IMR-90 (cell line): ENCODE measurements at regions not wholly inside any gene's neighbourhood (a gene's known extent, or its start where the extent isn't known, plus 50 kb on each side); places are given as distances from the start of the nearest gene placed in this dataset.

Experiments used
- ATAC-seq: fragments of 200-7000 bp; cut with Tn5 transposase; 2 replicates; pipeline ENCODE4 v1.9.1; 2020; ENCODE audit warnings: low read depth, mild to moderate bottlenecking, moderate library complexity
- BruUV-seq: library from RNA; stranded (reverse); fragments of 400-500 nt; replicated peaks from 2 replicates; lab custom pipeline; 2021; lab: Mats Ljungman, UMichigan
- CTCF ChIA-PET: fragments of 300-600 bp; formaldehyde crosslinking; extraction: SDS; loops from one replicate; lab custom pipeline; 2021; ENCODE audit warnings: antibody characterized with exemption; lab: Yijun Ruan, JAX
- POLR2A ChIA-PET: fragments of 300-600 bp; sonication (Branson Sonifier 250); formaldehyde crosslinking; loops from one replicate; lab custom pipeline; 2022; ENCODE audit warnings: antibody characterized with exemption; ENCODE audit not compliant: unreplicated experiment; lab: Charles Lee
- DNase-seq: peaks from one replicate; pipeline ENCODE4 v3.0.0; 2013
- H2AFZ ChIP-seq: replicated peaks from 2 replicates; pipeline ENCODE3; 2013; ENCODE audit warnings: low read length, mild to moderate bottlenecking; ENCODE audit not compliant: poor library complexity
- H2AK5ac ChIP-seq: 2 replicates; pipeline ENCODE4 v1.6.1; 2013; ENCODE audit warnings: low read depth, low read length, inconsistent platforms
- H2AK9ac ChIP-seq: replicated peaks from 2 replicates; pipeline ENCODE3; 2013; ENCODE audit warnings: mild to moderate bottlenecking, low read depth, low read length, moderate library complexity; ENCODE audit not compliant: poor library complexity
- H2BK120ac ChIP-seq: 2 replicates; pipeline ENCODE4 v1.6.1; 2013; ENCODE audit warnings: low read depth, low read length, inconsistent platforms
- H2BK15ac ChIP-seq: 3 replicates; pipeline ENCODE4 v1.6.1; 2013; ENCODE audit warnings: low read depth, low read length, inconsistent platforms
- H2BK20ac ChIP-seq: 2 replicates; pipeline ENCODE4 v1.6.1; 2013; ENCODE audit warnings: low read depth, mild to moderate bottlenecking, inconsistent platforms, low read length, moderate library complexity
- H2BK5ac ChIP-seq: 2 replicates; pipeline ENCODE4 v1.6.1; 2013; ENCODE audit warnings: mild to moderate bottlenecking, low read depth, low read length, inconsistent platforms; ENCODE audit not compliant: poor library complexity, severe bottlenecking
- H3K14ac ChIP-seq: replicated peaks from 2 replicates; pipeline ENCODE4 v1.6.1; 2013; ENCODE audit warnings: low read depth, low read length, inconsistent platforms
- H3K18ac ChIP-seq: 2 replicates; pipeline ENCODE4 v1.6.1; 2013; ENCODE audit warnings: low read depth, low read length, control low read depth
- H3K23ac ChIP-seq: 2 replicates; pipeline ENCODE4 v1.6.1; 2013; ENCODE audit warnings: low read depth, low read length, inconsistent platforms
- H3K27ac ChIP-seq: 2 replicates; pipeline ENCODE4 v1.5.1; 2013; ENCODE audit warnings: mild to moderate bottlenecking, control low read depth, low read length; ENCODE audit not compliant: insufficient read depth
- H3K27me3 ChIP-seq: 2 replicates; pipeline ENCODE4 v1.6.1; 2013; ENCODE audit warnings: low read length; ENCODE audit not compliant: control insufficient read depth, insufficient read depth
- H3K36me3 ChIP-seq: 2 replicates; pipeline ENCODE4 v1.6.1; 2013; ENCODE audit warnings: low read length, mixed read lengths; ENCODE audit not compliant: control insufficient read depth, insufficient read depth
- H3K4ac ChIP-seq: 2 replicates; pipeline ENCODE4 v1.6.1; 2013; ENCODE audit warnings: low read depth, low read length, inconsistent platforms
- H3K4me1 ChIP-seq: 2 replicates; pipeline ENCODE4 v1.6.1; 2013; ENCODE audit warnings: low read length, mixed read lengths; ENCODE audit not compliant: control insufficient read depth, insufficient read depth
- H3K4me2 ChIP-seq: 2 replicates; pipeline ENCODE4 v1.6.1; 2013; ENCODE audit warnings: low read depth, mild to moderate bottlenecking, control low read depth, low read length, moderate library complexity
- H3K4me3 ChIP-seq: 2 replicates; pipeline ENCODE4 v1.5.1; 2013; ENCODE audit warnings: low read depth, mild to moderate bottlenecking, control low read depth, low read length, moderate library complexity; ENCODE audit not compliant: insufficient read depth
- H3K56ac ChIP-seq: 2 replicates; pipeline ENCODE4 v1.6.1; 2013; ENCODE audit warnings: low read length, inconsistent platforms; ENCODE audit not compliant: insufficient read depth; ENCODE audit errors: extremely low read depth
- H3K79me1 ChIP-seq, 2 experiments: 2 replicates each; pipeline ENCODE4 v1.6.1; 2013; ENCODE audit warnings: low read length in 2 of 2, inconsistent platforms in 1 of 2, low read depth in 1 of 2
- H3K9ac ChIP-seq: 2 replicates; pipeline ENCODE4 v1.6.1; 2013; ENCODE audit warnings: low read depth, low read length, control low read depth
- H3K9me1 ChIP-seq: 2 replicates; pipeline ENCODE4 v1.6.1; 2013; ENCODE audit warnings: low read length, inconsistent platforms; ENCODE audit not compliant: insufficient read depth
- H3K9me3 ChIP-seq: 2 replicates; pipeline ENCODE4 v1.6.1; 2013; ENCODE audit warnings: low read length; ENCODE audit not compliant: control insufficient read depth, insufficient read depth
- H4K20me1 ChIP-seq: 2 replicates; pipeline ENCODE4 v1.6.1; 2013; ENCODE audit warnings: low read length, inconsistent platforms; ENCODE audit not compliant: insufficient read depth
- H4K5ac ChIP-seq: 2 replicates; pipeline ENCODE4 v1.6.1; 2013; ENCODE audit warnings: mild to moderate bottlenecking, low read depth, low read length, control low read depth
- H4K8ac ChIP-seq, 2 experiments: 2 replicates each; pipeline ENCODE4 v1.6.1; 2013; ENCODE audit warnings: low read depth in 2 of 2, low read length in 2 of 2, control low read depth in 1 of 2, inconsistent platforms in 1 of 2
- H4K91ac ChIP-seq: 2 replicates; pipeline ENCODE4 v1.6.1; 2013; ENCODE audit warnings: low read depth, low read length, inconsistent platforms; ENCODE audit not compliant: insufficient read depth
- BHLHE40 ChIP-seq: fragments of 150-350 bp; IDR thresholded peaks from 2 replicates; pipeline ENCODE4 v1.6.1; 2016; ENCODE audit warnings: mild to moderate bottlenecking, low read depth, low read length
- CEBPB ChIP-seq: IDR thresholded peaks from 2 replicates; pipeline ENCODE4 v1.6.1; 2012; ENCODE audit warnings: low read depth, low read length, improper control_type of control experiment
- CHD1 ChIP-seq: IDR thresholded peaks from 2 replicates; pipeline ENCODE4 v1.6.1; 2012; ENCODE audit warnings: low read depth, low read length, improper control_type of control experiment
- CTCF ChIP-seq: conservative IDR thresholded peaks from 2 replicates; pipeline ENCODE4 v1.5.1; 2012; ENCODE audit warnings: mild to moderate bottlenecking, low read depth, low read length, improper control_type of control experiment
- ELK1 ChIP-seq: fragments of 150-350 bp; IDR thresholded peaks from 2 replicates; pipeline ENCODE4 v1.6.1; 2016; ENCODE audit warnings: low read depth, mild to moderate bottlenecking, low read length, moderate library complexity, borderline replicate concordance
- FOS ChIP-seq: fragments of 150-350 bp; IDR thresholded peaks from 2 replicates; pipeline ENCODE4 v1.6.1; 2016; ENCODE audit warnings: low read depth, low read length
- MAFK ChIP-seq: IDR thresholded peaks from 2 replicates; pipeline ENCODE4 v1.6.1; 2012; ENCODE audit warnings: low read depth, low read length, improper control_type of control experiment
- MAZ ChIP-seq: IDR thresholded peaks from 2 replicates; pipeline ENCODE4 v1.6.1; 2012; ENCODE audit warnings: low read depth, mild to moderate bottlenecking, low read length, improper control_type of control experiment, moderate library complexity, borderline replicate concordance
- MXI1 ChIP-seq: IDR thresholded peaks from 2 replicates; pipeline ENCODE4 v1.6.1; 2012; ENCODE audit warnings: low read depth, mild to moderate bottlenecking, low read length, moderate library complexity, borderline replicate concordance
- NFE2L2 ChIP-seq: fragments of 150-350 bp; IDR thresholded peaks from 2 replicates; pipeline ENCODE4 v1.6.1; 2016; ENCODE audit warnings: low read depth, mild to moderate bottlenecking, low read length
- POLR2A ChIP-seq: IDR thresholded peaks from 2 replicates; pipeline ENCODE4 v1.6.1; 2012; ENCODE audit warnings: mild to moderate bottlenecking, low read depth, low read length
- RAD21 ChIP-seq: IDR thresholded peaks from 2 replicates; pipeline ENCODE4 v1.6.1; 2012; ENCODE audit warnings: low read length, improper control_type of control experiment
- RCOR1 ChIP-seq: IDR thresholded peaks from 2 replicates; pipeline ENCODE4 v1.6.1; 2012; ENCODE audit warnings: mild to moderate bottlenecking, low read length, improper control_type of control experiment; ENCODE audit not compliant: insufficient replicate concordance
- RFX5 ChIP-seq: IDR thresholded peaks from 2 replicates; pipeline ENCODE4 v1.8.0; 2012; ENCODE audit warnings: low read depth, mild to moderate bottlenecking, low read length, moderate library complexity
- SMC3 ChIP-seq: fragments of 150-350 bp; IDR thresholded peaks from 2 replicates; pipeline ENCODE4 v1.6.1; 2016; ENCODE audit warnings: low read depth, mild to moderate bottlenecking, antibody characterized with exemption, low read length, moderate library complexity
- USF2 ChIP-seq: fragments of 150-350 bp; IDR thresholded peaks from 2 replicates; pipeline ENCODE4 v1.6.1; 2017; ENCODE audit warnings: mild to moderate bottlenecking, antibody characterized with exemption, low read length, low read depth
- dilution Hi-C: fragments of 300-500 bp; cut with HindIII; formaldehyde crosslinking; loops from one replicate; pipeline ENCODE4 v1.14.3; 2018; ENCODE audit warnings: low sequenced_read_pairs; ENCODE audit not compliant: unreplicated experiment
- in situ Hi-C: fragments of 300-500 bp; cut with MboI; formaldehyde crosslinking; loops from 3 replicates; pipeline ENCODE4 v1.14.3; 2019; ENCODE audit warnings: low sequenced_read_pairs, inconsistent platforms, mixed read lengths
- intact Hi-C: fragments of 100-400 bp; cut with micrococcal nuclease; formaldehyde crosslinking; loops from 2 replicates; pipeline ENCODE4 v1.10.0; 2022

- CTCF ChIA-PET, result interaction anchor here (0.7 kb wide), 1 partner anchor 12 kb away, joined by 3 read pairs; no protein-coding TSS in a partner anchor
- no peak overlapping the region for H2AK5ac ChIP-seq
- H3K9me1 ChIP-seq, result no peaks in the 10 kb centered on the region
- H3K27ac ChIP-seq, result no peak overlapping the region
- no peak overlapping the region for H2BK15ac ChIP-seq
- no peaks in the 10 kb centered on the region for H3K36me3 ChIP-seq
- no peak overlapping the region for H3K4me3 ChIP-seq
- H3K18ac ChIP-seq, result no peak overlapping the region
- no peaks in the 10 kb centered on the region for H3K79me1 ChIP-seq
- no peak overlapping the region for H4K91ac ChIP-seq
- in situ Hi-C loops (no loop called here), dilution Hi-C loops (no loop called here), intact Hi-C loops (no loop called here)
- POLR2A ChIA-PET, result no interaction called here
- H2AFZ ChIP-seq, result no peak overlapping the region
- no peak for DNase-seq
- H3K9me3 ChIP-seq, result no peaks in the 10 kb centered on the region
- H3K4ac ChIP-seq, result no peak overlapping the region
- no peak for ATAC-seq
- H4K5ac ChIP-seq, result no peak overlapping the region
- H3K4me2 ChIP-seq, result no peak overlapping the region
- H2AK9ac ChIP-seq, result no peak overlapping the region
- no peak overlapping the region for H4K8ac ChIP-seq
- no peaks in the 10 kb centered on the region; the same call in 1 of the 2 replicates for H3K27me3 ChIP-seq
- no peak overlapping the region for H2BK20ac ChIP-seq
- no TSS peak for BruUV-seq
- H3K4me1 ChIP-seq, result no peaks in the 10 kb centered on the region
- no peaks in the 10 kb centered on the region for H4K20me1 ChIP-seq
- no peak overlapping the region for H3K14ac ChIP-seq
- H3K56ac ChIP-seq, result no peak overlapping the region
- no peak overlapping the region for H2BK120ac ChIP-seq
- H2BK5ac ChIP-seq, result no peak overlapping the region
- no peak overlapping the region for H3K23ac ChIP-seq
- TF ChIP-seq BHLHE40, result no peak
- TF ChIP-seq FOS, result no peak
- TF ChIP-seq RCOR1, result no peak
- TF ChIP-seq RAD21, result no peak
- no peak for TF ChIP-seq MXI1
- TF ChIP-seq SMC3, result no peak
- TF ChIP-seq MAFK, result no peak
- no peak for TF ChIP-seq RFX5
- TF ChIP-seq POLR2A, result no peak
- TF ChIP-seq CEBPB, result no peak
- TF ChIP-seq NFE2L2, result no peak
- TF ChIP-seq USF2, result no peak
- TF ChIP-seq ELK1, result no peak
- TF ChIP-seq MAZ, result no peak
- TF ChIP-seq CHD1, result no peak
- TF ChIP-seq CTCF, result no peak
- H3K9ac ChIP-seq, result no peak overlapping the region
These were observed 60.4 kb upstream of the CDK1 start for GRCh38 chr10:60717852-60718251.
